ENCODE measurements at regions not wholly inside any gene's neighbourhood (a gene's known extent, or its start where the extent isn't known, plus 50 kb on each side); places are given as distances from the start of the nearest gene placed in this dataset.

GRCh38 chr4:36638273-36638811, 356.9 kb downstream of the DTHD1 start:
- no peak overlapping the region for H2AFZ ChIP-seq (ENCODE audit: low read depth, low read length)
- dilution Hi-C loops (cut with MboI; ENCODE audit: extremely low pct_ligation_motif_present, low sequenced_read_pairs) (no loop called here), intact Hi-C loops (cut with micrococcal nuclease) (no loop called here)
- no peaks in the 10 kb centered on the region for H3K79me2 ChIP-seq (ENCODE audit: control insufficient read depth, insufficient read depth, low read length)
- no peaks in the 10 kb centered on the region for H3K4me1 ChIP-seq (ENCODE audit: control insufficient read depth, extremely low read depth, insufficient read depth, low read length)
- no peak overlapping the region for H3K9ac ChIP-seq (replicated peaks; ENCODE audit: extremely low read depth, insufficient read depth, low read length)
- ChIA-PET CTCF (no interaction called here), POLR2A (no interaction called here)
- TF ChIP-seq MAX (IDR thresholded peaks at IDR 0.05; ENCODE audit: insufficient read depth, insufficient read length), result no peak
- TF ChIP-seq JUN (IDR thresholded peaks at IDR 0.05; ENCODE audit: borderline replicate concordance, insufficient read depth, insufficient read length, low read depth), result no peak
- no peak for TF ChIP-seq POLR2AphosphoS5 (IDR thresholded peaks at IDR 0.05; ENCODE audit: insufficient read depth, low read depth, low read length)
- no peak overlapping the region for H3K27ac ChIP-seq (ENCODE audit: insufficient read depth, low read depth, low read length)
- H3K36me3 ChIP-seq (ENCODE audit: control insufficient read depth in 2 of 2, extremely low read depth in 1 of 2, insufficient read depth in 2 of 2, low read length in 2 of 2), result no peaks in the 10 kb centered on the region
- no peaks in the 10 kb centered on the region for H3K9me3 ChIP-seq (replicated peaks; ENCODE audit: control insufficient read depth, insufficient read depth, low read length)
- no peaks in the 10 kb centered on the region for H3K9me1 ChIP-seq (replicated peaks; ENCODE audit: control insufficient read depth, extremely low read depth, insufficient read depth, low read length)
- H3K4me2 ChIP-seq (ENCODE audit: insufficient read depth, low read length), result no peak overlapping the region
- FAIRE-seq (no peak), DNase-seq (ENCODE audit: low read depth, low spot score) (no peak)
- H3K27me3 ChIP-seq (ENCODE audit: control insufficient read depth in 2 of 2, insufficient read depth in 2 of 2, low read length in 2 of 2), result no peaks in the 10 kb centered on the region
- H3K4me3 ChIP-seq (replicated peaks in 1 of 3; ENCODE audit: insufficient read depth in 1 of 3, low read depth in 1 of 3, low read length in 3 of 3), result no peak overlapping the region
- BruUV-seq (replicated peaks), result no TSS peak
- no peaks in the 10 kb centered on the region for H4K20me1 ChIP-seq (replicated peaks; ENCODE audit: control insufficient read depth, extremely low read depth, insufficient read depth, low read length)

- ChIA-PET POLR2A (no interaction called here), CTCF (no interaction called here)
- intact Hi-C loops (cut with micrococcal nuclease), result no loop called here
- Histone ChIP-seq H3K9me3 (replicated peaks; ENCODE audit: control insufficient read depth, insufficient read depth, low read length) (no peaks in the 10 kb centered on the region), H3K4me2 (ENCODE audit: insufficient read depth, low read length) (no peak overlapping the region), H3K9me1 (replicated peaks; ENCODE audit: control insufficient read depth, extremely low read depth, insufficient read depth, low read length) (no peaks in the 10 kb centered on the region), H3K4me1 (ENCODE audit: control insufficient read depth, extremely low read depth, insufficient read depth, low read length) (no peaks in the 10 kb centered on the region), H4K20me1 (replicated peaks; ENCODE audit: control insufficient read depth, extremely low read depth, insufficient read depth, low read length) (no peaks in the 10 kb centered on the region), H3K36me3 (ENCODE audit: control insufficient read depth in 2 of 2, extremely low read depth in 1 of 2, insufficient read depth in 2 of 2, low read length in 2 of 2) (no peaks in the 10 kb centered on the region), H3K27me3 (ENCODE audit: control insufficient read depth in 2 of 2, insufficient read depth in 2 of 2, low read length in 2 of 2) (no peaks in the 10 kb centered on the region), H3K9ac (replicated peaks; ENCODE audit: extremely low read depth, insufficient read depth, low read length) (no peak overlapping the region), H3K27ac (ENCODE audit: insufficient read depth, low read depth, low read length) (no peak overlapping the region), H3K4me3 (replicated peaks in 1 of 3; ENCODE audit: insufficient read depth in 1 of 3, low read depth in 1 of 3, low read length in 3 of 3) (no peak overlapping the region), H3K79me2 (ENCODE audit: control insufficient read depth, insufficient read depth, low read length) (no peaks in the 10 kb centered on the region), H2AFZ (ENCODE audit: low read depth, low read length) (no peak overlapping the region)
- no peak for FAIRE-seq
- dilution Hi-C loops (cut with MboI; ENCODE audit: extremely low pct_ligation_motif_present, low sequenced_read_pairs), result no loop called here
- no peak for DNase-seq (ENCODE audit: low read depth, low spot score)
- BruUV-seq (replicated peaks), result no TSS peak
- TF ChIP-seq FOS (IDR thresholded peaks at IDR 0.05; ENCODE audit: borderline replicate concordance, insufficient read depth, low read length) (no peak), CTCF (IDR thresholded peaks at IDR 0.05; ENCODE audit: extremely low read depth in 1 of 2, insufficient read depth in 1 of 2, low read depth in 1 of 2, low read length in 2 of 2) (no peak), MAX (IDR thresholded peaks at IDR 0.05; ENCODE audit: insufficient read depth, insufficient read length) (no peak), GATA2 (IDR thresholded peaks at IDR 0.05; ENCODE audit: insufficient read depth, insufficient read length, low read depth, low read length) (no peak), MYC (IDR thresholded peaks at IDR 0.05; ENCODE audit: low read depth, low read length) (no peak), EZH2 (IDR thresholded peaks at IDR 0.05; ENCODE audit: borderline replicate concordance, low read depth, low read length, severe bottlenecking) (no peak), POLR2A (IDR thresholded peaks at IDR 0.05; ENCODE audit: low read depth, low read length) (no peak)
Measured at GRCh38 chr4:36640876-36641275, 359.5 kb downstream of the DTHD1 start.
